Neural progenitor cell (in vitro differentiated cells): ENCODE measurements at regions not wholly inside any gene's neighbourhood (a gene's known extent, or its start where the extent isn't known, plus 50 kb on each side); places are given as distances from the start of the nearest gene placed in this dataset.
"Not testable (repeated sequence)": the region's sequence is repeated elsewhere in the genome, so short reads cannot be mapped to it uniquely, and the experiment has no call there.

Experiments used
- DNase-seq: peaks from one replicate; pipeline ENCODE4 v3.0.0-alpha.2; 2016; ENCODE audit warnings: low spot score
- H2AFZ ChIP-seq: fragments of 200-600 bp; sonication (generic); replicated peaks from 2 replicates; pipeline ENCODE4 v1.6.1; 2016; ENCODE audit warnings: antibody characterized with exemption
- H3F3A ChIP-seq: fragments of 200-600 bp; sonication (generic); 2 replicates; pipeline ENCODE4 v1.6.1; 2016; ENCODE audit warnings: antibody characterized with exemption, low read depth
- H3K27ac ChIP-seq: fragments of 200-600 bp; sonication (generic); 2 replicates; pipeline ENCODE4 v1.5.1; 2016; ENCODE audit warnings: mild to moderate bottlenecking
- H3K27me3 ChIP-seq: fragments of 200-600 bp; sonication (generic); 2 replicates; pipeline ENCODE4 v1.6.1; 2016; ENCODE audit warnings: mild to moderate bottlenecking, moderate library complexity
- H3K36me3 ChIP-seq: fragments of 200-600 bp; sonication (generic); 2 replicates; pipeline ENCODE4 v1.5.1; 2016
- H3K4me1 ChIP-seq: fragments of 200-600 bp; sonication (generic); 2 replicates; pipeline ENCODE4 v1.6.1; 2016; ENCODE audit warnings: mixed run types
- H3K4me2 ChIP-seq: fragments of 200-600 bp; sonication (generic); 2 replicates; pipeline ENCODE4 v1.6.1; 2016
- H3K4me3 ChIP-seq: fragments of 200-600 bp; sonication (generic); 2 replicates; pipeline ENCODE4 v1.5.1; 2016
- H3K79me2 ChIP-seq: fragments of 200-600 bp; sonication (generic); 2 replicates; pipeline ENCODE4 v1.6.1; 2016; ENCODE audit warnings: low read depth
- H3K9ac ChIP-seq: fragments of 200-600 bp; sonication (generic); 2 replicates; pipeline ENCODE4 v1.6.1; 2016
- H3K9me3 ChIP-seq: fragments of 200-600 bp; sonication (generic); 2 replicates; pipeline ENCODE4 v1.5.1; 2016; ENCODE audit warnings: low read depth
- H4K20me1 ChIP-seq: fragments of 200-600 bp; sonication (generic); 2 replicates; pipeline ENCODE4 v1.6.1; 2016; ENCODE audit warnings: low read depth
- H3K27ac Mint-ChIP-seq: 3 replicates; pipeline ENCODE4 v1.8.0; 2021; ENCODE audit warnings: mixed read lengths
- H3K27me3 Mint-ChIP-seq: 2 replicates; pipeline ENCODE4 v1.8.0; 2022; ENCODE audit warnings: low read depth, mild to moderate bottlenecking, inconsistent platforms, moderate library complexity, mixed read lengths; ENCODE audit not compliant: insufficient read depth
- H3K36me3 Mint-ChIP-seq: 3 replicates; pipeline ENCODE4 v1.8.0; 2021; ENCODE audit warnings: mixed read lengths
- H3K4me1 Mint-ChIP-seq: 3 replicates; pipeline ENCODE4 v1.8.0; 2021; ENCODE audit warnings: mixed read lengths
- H3K4me3 Mint-ChIP-seq: 3 replicates; pipeline ENCODE4 v1.8.0; 2021; ENCODE audit warnings: mild to moderate bottlenecking, moderate library complexity, mixed read lengths
- H3K9me3 Mint-ChIP-seq: 3 replicates; pipeline ENCODE4 v1.8.0; 2020; ENCODE audit warnings: mixed read lengths
- EZH2 ChIP-seq: fragments of 200-600 bp; sonication (generic); IDR thresholded peaks from 2 replicates; pipeline ENCODE4 v1.6.1; 2017; ENCODE audit warnings: antibody characterized with exemption, mild to moderate bottlenecking, moderate library complexity
- EZH2phosphoT487 ChIP-seq: fragments of 200-600 bp; sonication (generic); IDR thresholded peaks from 2 replicates; pipeline ENCODE4 v1.6.1; 2017; ENCODE audit warnings: antibody characterized with exemption
- TF ChIP-seq, protein P1 (sequence below): fragments of 200-600 bp; sonication (generic); IDR thresholded peaks from 2 replicates; pipeline ENCODE4 v1.5.1; 2017; ENCODE audit warnings: antibody characterized with exemption, mild to moderate bottlenecking

DNA sequence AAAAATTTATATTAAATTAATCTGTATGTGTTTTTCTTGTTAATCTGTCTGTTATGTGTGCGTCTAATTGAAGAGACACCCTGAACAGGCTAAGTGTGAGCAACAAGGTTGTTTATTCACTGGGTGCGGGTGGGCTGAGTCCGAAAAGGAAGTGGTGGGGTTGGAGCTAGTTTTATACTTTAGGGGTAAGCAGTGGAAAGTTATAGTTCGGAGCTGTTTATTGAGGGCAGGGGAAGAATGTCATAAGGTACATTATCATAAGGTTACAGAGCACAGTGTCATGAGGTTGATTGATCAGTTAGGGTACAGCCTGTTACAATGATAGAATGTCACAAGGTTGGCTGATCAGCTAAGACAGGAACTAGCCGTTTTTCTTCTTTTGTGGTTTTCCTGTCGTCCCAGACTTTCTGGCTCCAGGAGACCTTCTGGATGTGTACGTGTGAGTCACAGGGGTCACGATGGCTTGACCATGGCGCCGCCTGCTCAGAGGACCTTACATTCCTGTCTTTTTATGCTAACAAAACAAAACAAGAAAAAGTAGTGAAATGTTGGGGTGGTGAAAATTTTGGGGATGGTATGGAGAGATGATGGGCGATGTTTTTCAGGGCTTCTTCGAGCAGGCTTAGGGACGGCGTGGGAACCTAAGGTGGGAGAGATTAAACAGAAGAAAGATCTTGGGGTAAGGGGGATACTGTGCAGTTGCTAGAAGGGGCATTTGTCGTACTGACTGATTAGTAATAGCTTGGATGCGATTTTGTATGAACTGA, 754.0 kb upstream of the ADGRB3 start:
- no peak overlapping the region for H3K4me3 Mint-ChIP-seq
- H3K4me2 ChIP-seq, result no peak overlapping the region
- H3K27me3 ChIP-seq, result no peaks in the 10 kb centered on the region
- no peak overlapping the region for H3K9ac ChIP-seq
- no peak overlapping the region for H3K27ac ChIP-seq
- no peaks in the 10 kb centered on the region for H3K4me1 Mint-ChIP-seq
- no peaks in the 10 kb centered on the region for H4K20me1 ChIP-seq
- no peaks in the 10 kb centered on the region for H3K79me2 ChIP-seq
- no peaks in the 10 kb centered on the region for H3K36me3 ChIP-seq
- H3K27ac Mint-ChIP-seq, result no peak overlapping the region
- H2AFZ ChIP-seq, result no peak overlapping the region
- H3K9me3 ChIP-seq, result no peaks in the 10 kb centered on the region
- TF ChIP-seq EZH2 (no peak), EZH2phosphoT487 (no peak)
- TF ChIP-seq, protein P1, sequence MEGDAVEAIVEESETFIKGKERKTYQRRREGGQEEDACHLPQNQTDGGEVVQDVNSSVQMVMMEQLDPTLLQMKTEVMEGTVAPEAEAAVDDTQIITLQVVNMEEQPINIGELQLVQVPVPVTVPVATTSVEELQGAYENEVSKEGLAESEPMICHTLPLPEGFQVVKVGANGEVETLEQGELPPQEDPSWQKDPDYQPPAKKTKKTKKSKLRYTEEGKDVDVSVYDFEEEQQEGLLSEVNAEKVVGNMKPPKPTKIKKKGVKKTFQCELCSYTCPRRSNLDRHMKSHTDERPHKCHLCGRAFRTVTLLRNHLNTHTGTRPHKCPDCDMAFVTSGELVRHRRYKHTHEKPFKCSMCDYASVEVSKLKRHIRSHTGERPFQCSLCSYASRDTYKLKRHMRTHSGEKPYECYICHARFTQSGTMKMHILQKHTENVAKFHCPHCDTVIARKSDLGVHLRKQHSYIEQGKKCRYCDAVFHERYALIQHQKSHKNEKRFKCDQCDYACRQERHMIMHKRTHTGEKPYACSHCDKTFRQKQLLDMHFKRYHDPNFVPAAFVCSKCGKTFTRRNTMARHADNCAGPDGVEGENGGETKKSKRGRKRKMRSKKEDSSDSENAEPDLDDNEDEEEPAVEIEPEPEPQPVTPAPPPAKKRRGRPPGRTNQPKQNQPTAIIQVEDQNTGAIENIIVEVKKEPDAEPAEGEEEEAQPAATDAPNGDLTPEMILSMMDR, result no peak
- no peaks in the 10 kb centered on the region for H3F3A ChIP-seq
- DNase-seq, result no peak
- H3K27me3 Mint-ChIP-seq, result no peaks in the 10 kb centered on the region
- H3K4me1 ChIP-seq, result no peaks in the 10 kb centered on the region
- no peaks in the 10 kb centered on the region for H3K36me3 Mint-ChIP-seq
- H3K4me3 ChIP-seq, result no peak overlapping the region
- H3K9me3 Mint-ChIP-seq, result no peaks in the 10 kb centered on the region

DNA sequence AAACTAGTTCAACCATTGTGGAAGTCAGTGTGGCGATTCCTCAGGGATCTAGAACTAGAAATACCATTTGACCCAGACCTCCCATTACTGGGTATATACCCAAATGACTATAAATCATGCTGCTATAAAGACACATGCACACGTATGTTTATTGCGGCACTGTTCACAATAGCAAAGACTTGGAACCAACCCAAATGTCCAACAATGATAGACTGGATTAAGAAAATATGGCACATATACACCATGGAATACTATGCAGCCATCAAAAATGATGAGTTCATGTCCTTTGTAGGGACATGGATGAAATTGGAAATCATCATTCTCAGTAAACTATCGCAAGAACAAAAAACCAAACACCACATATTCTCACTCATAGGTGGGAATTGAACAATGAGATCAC, 754.7 kb upstream of the ADGRB3 start:
- H3K27ac Mint-ChIP-seq, H3K36me3 Mint-ChIP-seq, H3K9me3 ChIP-seq, DNase-seq, H4K20me1 ChIP-seq, H3F3A ChIP-seq, H3K4me2 ChIP-seq, H2AFZ ChIP-seq, H3K27me3 ChIP-seq, H3K4me3 Mint-ChIP-seq, H3K4me3 ChIP-seq, H3K9ac ChIP-seq, H3K4me1 ChIP-seq, H3K4me1 Mint-ChIP-seq, H3K36me3 ChIP-seq, H3K27ac ChIP-seq, H3K9me3 Mint-ChIP-seq, H3K27me3 Mint-ChIP-seq, H3K79me2 ChIP-seq: not testable (repeated sequence)

DNA sequence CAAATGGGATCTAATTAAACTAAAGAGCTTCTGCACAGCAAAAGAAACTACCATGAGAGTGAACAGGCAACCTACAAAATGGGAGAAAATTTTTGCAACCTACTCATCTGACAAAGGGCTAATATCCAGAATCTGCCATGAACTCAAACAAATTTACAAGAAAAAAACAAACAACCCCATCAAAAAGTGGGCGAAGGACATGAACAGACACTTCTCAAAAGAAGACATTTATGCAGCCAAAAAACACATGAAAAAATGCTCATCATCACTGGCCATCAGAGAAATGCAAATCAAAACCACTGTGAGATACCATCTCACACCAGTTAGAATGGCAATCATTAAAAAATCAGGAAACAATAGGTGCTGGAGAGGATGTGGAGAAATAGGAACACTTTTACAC, 755.2 kb upstream of the ADGRB3 start:
- H3K9me3 Mint-ChIP-seq, H3K36me3 Mint-ChIP-seq, H3K27ac ChIP-seq, H3K9ac ChIP-seq, H4K20me1 ChIP-seq, H2AFZ ChIP-seq, H3K4me1 Mint-ChIP-seq, H3K4me1 ChIP-seq, H3K9me3 ChIP-seq, H3K4me3 ChIP-seq, H3K4me3 Mint-ChIP-seq, H3K79me2 ChIP-seq, H3K4me2 ChIP-seq, H3K27ac Mint-ChIP-seq, H3F3A ChIP-seq, H3K27me3 Mint-ChIP-seq, DNase-seq, H3K36me3 ChIP-seq, H3K27me3 ChIP-seq: not testable (repeated sequence)

DNA sequence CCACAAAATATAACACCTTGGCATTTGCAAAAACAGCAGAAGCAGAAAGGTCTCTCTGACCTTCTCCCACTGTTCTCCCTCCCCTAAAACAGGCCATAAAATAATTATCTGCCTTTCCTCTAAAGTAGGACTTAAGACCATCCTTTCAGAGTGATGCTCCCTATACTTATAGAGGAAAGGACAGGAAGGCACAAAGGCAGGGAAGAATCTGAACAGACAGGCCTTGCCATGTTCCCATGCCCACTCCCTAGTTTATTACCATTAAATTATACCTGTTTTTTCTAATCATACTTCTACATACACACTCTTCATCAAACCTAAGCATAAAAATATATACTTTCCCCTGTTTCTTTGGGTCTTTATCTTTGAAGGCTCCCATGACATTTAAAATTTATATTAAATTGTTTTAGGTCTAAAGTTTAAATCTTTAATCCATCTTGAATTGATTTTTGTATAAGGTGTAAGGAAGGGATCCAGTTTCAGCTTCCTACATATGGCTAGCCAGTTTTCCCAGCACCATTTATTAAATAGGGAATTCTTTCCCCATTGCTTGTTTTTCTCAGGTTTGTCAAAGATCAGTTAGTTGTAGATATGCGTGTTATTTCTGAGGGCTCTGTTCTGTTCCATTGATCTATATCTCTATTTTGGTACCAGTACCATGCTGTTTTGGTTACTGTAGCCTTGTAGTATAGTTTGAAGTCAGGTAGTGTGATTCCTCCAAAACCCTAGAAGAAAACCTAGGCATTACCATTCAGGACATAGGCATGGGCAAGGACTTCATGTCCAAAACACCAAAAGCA, 755.8 kb upstream of the ADGRB3 start:
- not testable (repeated sequence) for H3K79me2 ChIP-seq, H3K27ac Mint-ChIP-seq, H3K27me3 ChIP-seq, H3K9me3 ChIP-seq, DNase-seq, H4K20me1 ChIP-seq, H3K4me2 ChIP-seq, H2AFZ ChIP-seq, H3K36me3 Mint-ChIP-seq, H3K4me3 Mint-ChIP-seq, H3K4me1 Mint-ChIP-seq, H3F3A ChIP-seq, H3K27me3 Mint-ChIP-seq, H3K4me3 ChIP-seq, H3K27ac ChIP-seq, H3K9me3 Mint-ChIP-seq, H3K36me3 ChIP-seq, H3K4me1 ChIP-seq, H3K9ac ChIP-seq

DNA sequence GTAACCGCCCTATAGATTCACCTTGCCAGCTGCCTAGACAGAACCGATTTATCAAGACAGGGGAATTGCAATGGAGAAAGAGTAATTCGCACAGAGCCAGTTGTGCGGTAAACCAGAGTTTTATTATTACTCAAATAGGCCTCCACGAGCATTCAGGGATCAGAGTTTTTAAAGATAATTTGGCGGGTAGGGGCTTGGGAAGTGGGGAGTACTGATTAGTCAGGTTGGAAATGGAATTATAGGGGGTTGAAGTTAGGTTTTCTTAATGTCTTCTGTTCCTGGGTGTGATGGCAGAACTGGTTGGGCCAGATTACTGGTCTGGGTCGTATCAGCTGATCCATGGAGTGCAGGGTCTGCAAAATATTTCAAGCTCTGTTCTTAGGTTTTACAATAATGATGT, 756.9 kb upstream of the ADGRB3 start:
- not testable (repeated sequence) for H3K4me3 ChIP-seq, H3F3A ChIP-seq, H2AFZ ChIP-seq, H3K9me3 ChIP-seq, H3K27ac ChIP-seq, H3K36me3 ChIP-seq, H3K27me3 Mint-ChIP-seq, H3K9ac ChIP-seq, DNase-seq, H4K20me1 ChIP-seq, H3K36me3 Mint-ChIP-seq, H3K9me3 Mint-ChIP-seq, H3K79me2 ChIP-seq, H3K4me1 Mint-ChIP-seq, H3K4me3 Mint-ChIP-seq, H3K4me1 ChIP-seq, H3K27me3 ChIP-seq, H3K4me2 ChIP-seq, H3K27ac Mint-ChIP-seq
